ENCODE measurements at regions not wholly inside any gene's neighbourhood (a gene's known extent, or its start where the extent isn't known, plus 50 kb on each side); places are given as distances from the start of the nearest gene placed in this dataset.

DNA sequence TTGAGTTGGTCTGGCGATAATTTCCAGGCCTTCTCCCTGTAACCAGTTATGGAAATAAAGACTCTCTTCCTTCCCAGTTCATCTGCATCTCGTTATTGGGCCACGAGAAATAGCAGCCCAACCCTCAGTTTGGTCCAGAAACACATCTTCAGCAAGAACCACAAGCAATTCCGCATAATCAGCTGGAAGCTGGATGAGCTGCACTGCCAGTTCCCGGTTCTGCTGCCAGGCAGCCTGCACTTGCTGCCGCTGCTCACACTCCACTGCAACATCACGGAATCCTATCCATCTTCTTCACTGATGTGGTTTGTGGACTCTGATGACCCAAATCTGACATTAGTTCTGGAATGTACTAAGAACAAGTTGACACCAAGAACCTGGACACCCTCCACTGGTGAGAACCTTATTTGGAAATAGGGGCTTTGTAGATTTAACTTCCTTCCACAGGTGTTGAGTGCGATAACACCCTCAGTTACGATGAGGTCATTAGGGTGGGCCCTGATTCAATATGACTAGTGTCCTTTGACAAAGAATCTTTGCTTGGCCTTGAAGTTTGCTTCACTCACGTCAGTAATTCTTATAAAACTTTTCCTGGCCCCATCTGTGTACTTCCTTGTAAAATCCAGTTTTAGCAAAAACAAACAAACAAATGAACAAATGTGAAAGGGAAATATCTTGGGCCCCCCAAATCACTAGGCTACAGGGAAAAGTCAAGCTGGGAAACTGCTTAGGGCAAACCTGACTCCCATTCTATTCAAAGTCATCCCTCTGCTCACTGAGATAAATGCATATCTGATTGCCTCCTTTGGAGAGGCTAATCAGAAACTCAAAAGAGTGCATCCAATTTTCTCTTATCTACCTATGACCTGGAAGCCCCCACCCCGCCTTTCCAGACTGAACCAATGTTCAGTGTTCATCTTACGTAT is 221.9 kb upstream of the PROK2 start:
- Histone ChIP-seq H3K4me1 (no peaks in the 10 kb centered on the region), H3K36me3 (no peaks in the 10 kb centered on the region), H3K27me3 (no peaks in the 10 kb centered on the region), H3K27ac (no peak overlapping the region), H3K9me3 (no peaks in the 10 kb centered on the region), H3K4me3 (no peak overlapping the region)
- intact Hi-C loops (cut with DNase I; ENCODE audit: low total_unique reads): no loop called here
- TF ChIP-seq POLR2A (IDR thresholded peaks at IDR 0.05) (no peak), CTCF (IDR thresholded peaks at IDR 0.05) (no peak)
- no peak for DNase-seq

GRCh38 chr3:72004749-72005292 is 219.9 kb upstream of the PROK2 start:
- DNase-seq: peak; percentile 43 to 48
- no peaks in the 10 kb centered on the region for H3K9me3 ChIP-seq
- no peaks in the 10 kb centered on the region for H3K36me3 ChIP-seq
- no peak overlapping the region for H3K4me3 ChIP-seq
- no peak overlapping the region for H3K27ac ChIP-seq
- TF ChIP-seq CTCF (IDR thresholded peaks at IDR 0.05): no peak
- TF ChIP-seq POLR2A (IDR thresholded peaks at IDR 0.05): no peak
- intact Hi-C loops (cut with DNase I; ENCODE audit: low total_unique reads): no loop called here
- H3K27me3 ChIP-seq: no peaks in the 10 kb centered on the region
- no peaks in the 10 kb centered on the region for H3K4me1 ChIP-seq

GRCh38 chr3:72003936-72004335 is 219.0 kb upstream of the PROK2 start:
- no peak for DNase-seq
- H3K27ac ChIP-seq: no peak overlapping the region
- H3K4me1 ChIP-seq: no peaks in the 10 kb centered on the region
- H3K4me3 ChIP-seq: no peak overlapping the region
- no peaks in the 10 kb centered on the region for H3K9me3 ChIP-seq
- no peaks in the 10 kb centered on the region for H3K36me3 ChIP-seq
- no peaks in the 10 kb centered on the region for H3K27me3 ChIP-seq
- intact Hi-C loops (cut with DNase I; ENCODE audit: low total_unique reads): no loop called here
- TF ChIP-seq POLR2A (IDR thresholded peaks at IDR 0.05) (no peak), CTCF (IDR thresholded peaks at IDR 0.05) (no peak)

DNA sequence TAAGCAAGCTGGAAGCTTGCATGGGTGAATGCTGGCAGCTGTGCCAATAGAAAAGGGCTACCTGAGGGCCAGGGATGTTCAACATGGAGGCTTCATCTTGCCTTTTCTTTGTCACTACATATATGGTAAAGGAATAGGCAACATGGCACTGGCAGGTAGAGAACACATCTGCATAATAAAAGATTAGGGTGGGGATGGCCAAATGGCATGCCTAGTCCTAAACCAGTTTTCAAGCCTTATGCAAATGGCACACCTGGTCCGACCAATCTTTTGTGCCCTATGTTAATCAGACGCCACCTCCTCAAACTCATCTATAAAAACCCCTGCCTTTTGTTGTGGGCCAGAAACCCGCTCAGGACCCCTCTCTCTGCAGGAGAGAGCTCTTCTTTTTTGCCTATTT is 216.8 kb upstream of the PROK2 start:
- Histone ChIP-seq H3K27ac (no peak overlapping the region), H3K4me3 (no peak overlapping the region), H3K27me3 (no peaks in the 10 kb centered on the region), H3K9me3 (no peaks in the 10 kb centered on the region), H3K4me1 (no peaks in the 10 kb centered on the region), H3K36me3 (no peaks in the 10 kb centered on the region)
- DNase-seq: no peak
- TF ChIP-seq POLR2A (IDR thresholded peaks at IDR 0.05): no peak
- TF ChIP-seq CTCF (IDR thresholded peaks at IDR 0.05): no peak
- intact Hi-C loops (cut with DNase I; ENCODE audit: low total_unique reads): no loop called here

DNA sequence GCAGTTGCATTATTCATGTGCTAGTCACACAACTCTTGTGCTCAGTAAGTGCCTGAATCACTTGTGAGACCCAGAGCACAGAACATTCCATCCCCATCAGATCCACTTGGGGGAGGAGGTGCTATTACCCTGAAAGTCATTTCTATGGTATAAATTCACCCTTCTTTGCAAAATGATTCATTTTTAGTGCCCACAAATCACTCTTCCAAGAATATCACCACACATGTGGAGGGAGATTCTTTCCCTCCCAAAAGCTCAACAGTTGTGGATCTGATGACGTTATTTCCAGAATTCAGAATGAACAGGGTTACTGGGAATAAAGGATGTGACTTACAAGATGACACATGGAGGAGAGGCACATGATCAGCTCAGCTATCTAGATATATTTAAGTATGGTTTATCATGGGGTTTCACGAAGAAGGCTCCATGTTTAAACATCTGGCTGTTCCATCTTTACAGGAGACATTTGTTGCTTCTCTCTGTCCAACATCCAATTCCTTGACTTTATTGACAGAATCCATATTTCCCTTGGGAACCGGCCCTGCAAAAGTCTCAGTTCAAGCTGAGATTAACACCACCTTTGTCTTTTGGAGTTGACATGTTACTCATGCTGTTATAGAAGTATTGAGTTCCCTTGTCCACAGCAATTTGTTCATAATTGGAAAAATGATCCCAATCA is 214.2 kb upstream of the PROK2 start:
- Histone ChIP-seq H3K4me3 (no peak overlapping the region), H3K27ac (no peak overlapping the region), H3K9me3 (no peaks in the 10 kb centered on the region), H3K4me1 (no peaks in the 10 kb centered on the region), H3K27me3 (no peaks in the 10 kb centered on the region), H3K36me3 (no peaks in the 10 kb centered on the region)
- peak in 1 of 2 donors; percentile 18 for DNase-seq
- TF ChIP-seq POLR2A (IDR thresholded peaks at IDR 0.05) (no peak), CTCF (IDR thresholded peaks at IDR 0.05) (no peak)
- intact Hi-C loops (cut with DNase I; ENCODE audit: low total_unique reads): no loop called here
